Ishikawa (cell line): ENCODE measurements at regions not wholly inside any gene's neighbourhood (a gene's known extent, or its start where the extent isn't known, plus 50 kb on each side); places are given as distances from the start of the nearest gene placed in this dataset.

Source experiments
- CEBPB ChIP-seq: IDR thresholded peaks from 2 replicates; pipeline ENCODE4 v1.6.1; 2012
- CREB1 ChIP-seq: IDR thresholded peaks from 2 replicates; pipeline ENCODE4 v1.6.1; 2012; ENCODE audit warnings: low read depth
- EGR1 ChIP-seq: IDR thresholded peaks from 2 replicates; pipeline ENCODE4 v1.6.1; 2012
- EP300 ChIP-seq: IDR thresholded peaks from 2 replicates; pipeline ENCODE4 v1.6.1; 2012; ENCODE audit warnings: borderline replicate concordance
- FOXM1 ChIP-seq: IDR thresholded peaks from 2 replicates; pipeline ENCODE4 v1.6.1; 2012; ENCODE audit warnings: low read depth, borderline replicate concordance
- MAX ChIP-seq: IDR thresholded peaks from 2 replicates; pipeline ENCODE4 v1.6.1; 2012
- NFIC ChIP-seq: IDR thresholded peaks from 2 replicates; pipeline ENCODE4 v1.6.1; 2012
- RAD21 ChIP-seq: IDR thresholded peaks from 2 replicates; pipeline ENCODE4 v1.6.1; 2012; ENCODE audit warnings: low read depth
- TAF1 ChIP-seq: IDR thresholded peaks from 2 replicates; pipeline ENCODE4 v1.6.1; 2012; ENCODE audit warnings: low read depth, mild to moderate bottlenecking
- TCF12 ChIP-seq: IDR thresholded peaks from 2 replicates; pipeline ENCODE4 v1.6.1; 2012; ENCODE audit warnings: low read depth
- TEAD4 ChIP-seq: IDR thresholded peaks from 2 replicates; pipeline ENCODE4 v1.6.1; 2012
- USF1 ChIP-seq: IDR thresholded peaks from 2 replicates; pipeline ENCODE4 v1.6.1; 2012
- YY1 ChIP-seq: IDR thresholded peaks from 2 replicates; pipeline ENCODE4 v1.6.1; 2012; ENCODE audit warnings: low read depth
- ZBTB7A ChIP-seq: IDR thresholded peaks from 2 replicates; pipeline ENCODE4 v1.6.1; 2012; ENCODE audit warnings: low read depth
- TF ChIP-seq, protein P1 (sequence below): IDR thresholded peaks from 2 replicates; pipeline ENCODE4 v1.6.1; 2012; ENCODE audit warnings: low read depth, mild to moderate bottlenecking

GRCh38 chrX:103440621-103441020, 64.3 kb downstream of the BEX3 start:
- TF ChIP-seq EP300 (no peak), ZBTB7A (no peak), RAD21 (no peak), CREB1 (no peak), USF1 (no peak), TEAD4 (no peak), TCF12 (no peak), NFIC (no peak), YY1 (no peak), CEBPB (no peak), TAF1 (no peak), EGR1 (no peak), MAX (no peak)
- TF ChIP-seq, protein P1, sequence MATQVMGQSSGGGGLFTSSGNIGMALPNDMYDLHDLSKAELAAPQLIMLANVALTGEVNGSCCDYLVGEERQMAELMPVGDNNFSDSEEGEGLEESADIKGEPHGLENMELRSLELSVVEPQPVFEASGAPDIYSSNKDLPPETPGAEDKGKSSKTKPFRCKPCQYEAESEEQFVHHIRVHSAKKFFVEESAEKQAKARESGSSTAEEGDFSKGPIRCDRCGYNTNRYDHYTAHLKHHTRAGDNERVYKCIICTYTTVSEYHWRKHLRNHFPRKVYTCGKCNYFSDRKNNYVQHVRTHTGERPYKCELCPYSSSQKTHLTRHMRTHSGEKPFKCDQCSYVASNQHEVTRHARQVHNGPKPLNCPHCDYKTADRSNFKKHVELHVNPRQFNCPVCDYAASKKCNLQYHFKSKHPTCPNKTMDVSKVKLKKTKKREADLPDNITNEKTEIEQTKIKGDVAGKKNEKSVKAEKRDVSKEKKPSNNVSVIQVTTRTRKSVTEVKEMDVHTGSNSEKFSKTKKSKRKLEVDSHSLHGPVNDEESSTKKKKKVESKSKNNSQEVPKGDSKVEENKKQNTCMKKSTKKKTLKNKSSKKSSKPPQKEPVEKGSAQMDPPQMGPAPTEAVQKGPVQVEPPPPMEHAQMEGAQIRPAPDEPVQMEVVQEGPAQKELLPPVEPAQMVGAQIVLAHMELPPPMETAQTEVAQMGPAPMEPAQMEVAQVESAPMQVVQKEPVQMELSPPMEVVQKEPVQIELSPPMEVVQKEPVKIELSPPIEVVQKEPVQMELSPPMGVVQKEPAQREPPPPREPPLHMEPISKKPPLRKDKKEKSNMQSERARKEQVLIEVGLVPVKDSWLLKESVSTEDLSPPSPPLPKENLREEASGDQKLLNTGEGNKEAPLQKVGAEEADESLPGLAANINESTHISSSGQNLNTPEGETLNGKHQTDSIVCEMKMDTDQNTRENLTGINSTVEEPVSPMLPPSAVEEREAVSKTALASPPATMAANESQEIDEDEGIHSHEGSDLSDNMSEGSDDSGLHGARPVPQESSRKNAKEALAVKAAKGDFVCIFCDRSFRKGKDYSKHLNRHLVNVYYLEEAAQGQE: no peak

DNA sequence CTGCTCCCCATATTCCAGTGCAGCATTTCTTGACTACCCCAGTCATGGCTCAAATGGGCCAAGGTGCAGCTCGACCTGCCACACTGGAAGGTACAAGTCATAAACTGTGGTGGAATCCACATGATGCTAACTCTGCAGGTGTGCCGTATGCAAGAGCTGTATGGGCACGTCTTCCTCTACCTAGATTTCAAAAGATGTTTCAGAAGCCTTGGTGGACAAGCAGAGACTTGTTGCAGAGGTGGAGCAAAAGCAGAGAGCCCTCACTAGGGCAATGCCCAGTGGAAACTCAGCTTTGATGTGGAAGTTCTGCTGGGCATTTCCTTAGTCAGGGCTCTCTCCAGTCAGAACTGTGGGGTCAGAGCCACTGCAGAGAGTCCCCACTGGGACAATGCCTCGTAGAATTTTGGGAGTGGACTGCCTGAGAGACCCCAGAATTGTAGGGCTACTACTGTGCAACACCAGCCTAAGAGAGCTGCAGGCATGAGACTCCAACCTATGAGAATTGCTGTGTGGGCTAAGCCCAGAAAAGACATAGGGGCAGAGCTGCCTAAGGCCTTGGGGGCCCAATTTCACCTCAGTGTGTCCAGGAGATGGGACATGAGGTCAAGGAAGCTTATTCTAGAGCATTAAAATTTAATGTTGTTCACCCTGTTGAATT, 65.7 kb downstream of the BEX3 start:
- no peak for TF ChIP-seq TAF1
- no peak for TF ChIP-seq CREB1
- TF ChIP-seq USF1: no peak
- TF ChIP-seq RAD21: no peak
- TF ChIP-seq EP300: no peak
- TF ChIP-seq, protein P1: no peak
- no peak for TF ChIP-seq ZBTB7A
- TF ChIP-seq EGR1: no peak
- TF ChIP-seq FOXM1: no peak
- TF ChIP-seq NFIC: no peak
- TF ChIP-seq YY1: no peak
- no peak for TF ChIP-seq CEBPB
- TF ChIP-seq MAX: no peak
- TF ChIP-seq TEAD4: no peak
- TF ChIP-seq TCF12: no peak

DNA sequence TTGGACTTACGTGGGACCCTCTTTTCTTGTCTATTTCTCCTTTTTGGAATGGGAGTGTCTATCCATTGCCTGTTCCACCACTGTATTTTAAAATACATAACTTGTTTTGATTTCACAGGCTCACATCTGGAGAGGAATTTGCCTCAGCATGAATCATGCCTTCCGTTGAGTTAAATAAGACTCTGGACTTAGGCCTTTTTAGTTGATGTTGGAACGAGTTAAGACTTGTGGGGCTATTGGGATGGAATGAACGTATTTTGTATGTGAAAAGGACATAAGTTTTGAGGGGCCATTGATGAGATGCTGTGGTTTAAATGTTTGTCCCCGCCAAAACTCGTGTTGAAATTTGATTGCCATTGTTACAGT, 66.2 kb downstream of the BEX3 start:
- no peak for TF ChIP-seq CEBPB
- TF ChIP-seq RAD21: no peak
- TF ChIP-seq USF1: no peak
- TF ChIP-seq TAF1: no peak
- no peak for TF ChIP-seq TCF12
- TF ChIP-seq FOXM1: no peak
- no peak for TF ChIP-seq TEAD4
- TF ChIP-seq ZBTB7A: no peak
- TF ChIP-seq EP300: no peak
- TF ChIP-seq, protein P1: no peak

- TF ChIP-seq TEAD4 (0 out of 2 replicates have a peak, but pooled peaks have one; percentile 9), YY1 (no peak), FOXM1 (no peak), NFIC (no peak), TAF1 (no peak)
- TF ChIP-seq, protein P1: no peak
Observed at GRCh38 chrX:103446665-103447302, 70.4 kb downstream of the BEX3 start.
